Gastroesophageal sphincter (tissue), 3 donors: ENCODE measurements at regions not wholly inside any gene's neighbourhood (a gene's known extent, or its start where the extent isn't known, plus 50 kb on each side); places are given as distances from the start of the nearest gene placed in this dataset.

ENCODE experiments used
- CTCF ChIP-seq, 4 experiments: fragments of 200-600 bp in 2 of 4; fragments of 450-650 bp in 2 of 4; sonication (generic) in 1 of 4; IDR thresholded peaks; one replicate each; pipeline ENCODE4 v1.5.1; 2017 to 2019; ENCODE audit warnings: antibody characterized with exemption in 4 of 4, mild to moderate bottlenecking in 2 of 4, moderate library complexity in 2 of 4
- EP300 ChIP-seq: sonication (generic); formaldehyde crosslinking; IDR thresholded peaks from one replicate; pipeline ENCODE4 v1.6.1; 2017; ENCODE audit warnings: antibody characterized with exemption, mild to moderate bottlenecking
- POLR2A ChIP-seq, 2 donors: fragments of 450-650 bp; IDR thresholded peaks; one replicate each; pipeline ENCODE4 v1.6.1; 2017; ENCODE audit warnings: antibody characterized with exemption in 2 of 2, mild to moderate bottlenecking in 2 of 2, moderate library complexity in 1 of 2
- POLR2AphosphoS5 ChIP-seq: sonication (generic); formaldehyde crosslinking; IDR thresholded peaks from one replicate; pipeline ENCODE4 v1.6.1; 2017; ENCODE audit warnings: antibody characterized with exemption

GRCh38 chr1:106222403-106222802, 834.1 kb upstream of the PRMT6 start:
- TF ChIP-seq EP300 (no peak), POLR2AphosphoS5 (no peak), CTCF (IDR thresholded peaks at IDR 0.05) (no peak), POLR2A (IDR thresholded peaks at IDR 0.05) (no peak)
